HG03103 (cell line): ENCODE measurements at regions not wholly inside any gene's neighbourhood (a gene's known extent, or its start where the extent isn't known, plus 50 kb on each side); places are given as distances from the start of the nearest gene placed in this dataset.
"Not testable (repeated sequence)": the region's sequence is repeated elsewhere in the genome, so short reads cannot be mapped to it uniquely, and the experiment has no call there.

Experiments
- ATAC-seq: cut with Tn5 transposase; IDR thresholded peaks from one replicate; pipeline ENCODE4 v1.9.1; 2021; ENCODE audit warnings: low read depth; ENCODE audit not compliant: unreplicated experiment

DNA sequence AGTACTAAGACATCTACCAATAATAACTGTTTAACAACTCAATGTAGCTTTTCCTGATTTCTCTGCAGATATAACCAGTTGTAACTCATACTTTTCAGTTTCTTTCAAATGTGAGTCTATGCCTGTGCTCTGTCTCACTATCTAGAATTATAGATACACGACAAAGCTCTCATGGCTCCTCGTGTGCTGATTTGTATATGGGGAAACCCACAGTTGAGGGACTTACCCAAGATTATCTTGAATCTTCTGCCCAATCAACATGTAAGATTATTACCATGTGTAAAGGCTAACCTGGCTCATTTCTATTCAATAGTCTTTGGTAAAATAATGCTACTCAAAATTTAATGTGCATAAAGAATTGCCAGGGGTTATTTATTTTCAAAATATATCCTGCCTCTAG lies 554.4 kb downstream of the FBXO15 start:
- ATAC-seq, result no peak

- no peak for ATAC-seq
Observed at GRCh38 chr18:73590950-73591349, 556.7 kb downstream of the FBXO15 start.

DNA sequence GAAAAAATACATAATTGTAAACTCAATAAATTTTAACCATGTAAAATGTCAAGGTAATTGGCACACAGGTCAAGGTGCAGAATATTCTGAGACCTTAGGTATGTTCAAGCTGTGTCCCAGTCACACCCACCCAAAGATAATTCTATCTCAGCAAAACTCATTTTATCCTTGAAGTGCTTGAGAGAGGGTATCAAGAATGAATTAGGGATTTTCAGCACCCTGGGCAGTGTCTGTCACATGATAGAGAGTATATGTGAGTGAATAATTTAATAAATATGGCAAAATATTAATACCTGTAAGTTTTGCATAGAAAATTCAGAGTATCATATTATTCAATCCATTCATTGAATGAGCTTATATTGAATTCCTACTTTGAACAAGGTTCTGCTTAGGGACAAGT lies 567.9 kb downstream of the FBXO15 start:
- ATAC-seq, result no peak

- no peak for ATAC-seq
Observed at GRCh38 chr18:73577365-73577764, 570.3 kb downstream of the FBXO15 start.

GRCh38 chr18:73563901-73564472 lies 583.6 kb downstream of the FBXO15 start:
- no peak for ATAC-seq

- no peak for ATAC-seq
Observed at GRCh38 chr18:73563345-73563744, 584.3 kb downstream of the FBXO15 start.

DNA sequence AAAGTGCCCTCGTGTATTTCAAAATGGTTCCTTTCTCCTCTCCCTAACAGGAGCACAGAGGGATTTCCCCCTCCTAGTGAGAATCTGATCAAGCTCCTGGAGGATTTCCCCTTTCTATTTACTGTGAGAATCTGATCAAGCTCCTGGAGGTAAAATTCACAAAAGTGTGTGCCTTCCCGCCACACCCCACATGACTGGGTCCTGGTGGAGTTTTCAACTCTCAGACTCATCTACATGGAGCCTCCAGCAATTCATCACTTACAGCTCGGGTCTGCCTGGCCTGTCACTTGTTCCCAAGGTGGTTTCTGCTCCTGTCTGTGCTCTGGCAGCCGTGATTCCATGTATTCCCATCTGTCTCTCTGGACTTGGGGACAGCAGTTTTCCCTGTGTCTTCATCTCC lies 590.7 kb downstream of the FBXO15 start:
- no peak for ATAC-seq

DNA sequence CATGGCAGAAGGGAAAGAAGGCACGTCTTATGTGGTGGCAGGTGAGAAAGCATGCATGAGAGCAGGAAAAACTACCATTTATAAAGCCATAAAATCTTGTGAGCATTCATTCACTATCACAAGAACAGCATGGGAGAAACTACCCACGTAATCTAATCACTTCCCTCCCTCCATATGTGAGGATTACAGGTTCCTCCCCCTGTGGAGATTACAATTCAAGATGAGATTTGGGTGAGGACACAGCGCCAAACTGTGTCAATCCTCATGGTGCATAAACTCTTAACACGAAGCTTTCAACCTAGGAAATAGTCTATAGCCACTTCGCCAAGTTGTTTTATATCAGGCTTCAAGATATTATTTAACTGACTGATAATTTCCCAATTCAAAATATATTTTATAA lies 595.5 kb downstream of the FBXO15 start:
- ATAC-seq, result no peak

DNA sequence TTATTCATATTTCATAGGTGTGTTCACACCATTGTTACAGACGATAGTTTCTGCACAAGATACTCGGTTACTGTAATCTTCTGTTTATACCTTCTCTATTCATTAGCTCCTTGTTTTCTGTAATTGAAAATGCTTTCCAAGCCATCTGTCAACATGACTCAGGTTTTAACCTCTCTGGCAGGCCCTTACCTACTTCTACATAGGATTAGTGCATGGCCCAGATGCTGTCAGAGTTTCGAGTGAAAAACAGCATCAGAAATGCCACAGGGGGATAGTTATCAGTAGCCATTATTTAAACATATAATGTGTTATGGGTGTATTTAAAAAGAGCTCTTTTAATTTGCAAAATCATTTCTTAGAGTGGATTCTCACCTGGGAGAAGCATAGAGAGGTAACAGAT lies 596.4 kb downstream of the FBXO15 start:
- ATAC-seq, result no peak

DNA sequence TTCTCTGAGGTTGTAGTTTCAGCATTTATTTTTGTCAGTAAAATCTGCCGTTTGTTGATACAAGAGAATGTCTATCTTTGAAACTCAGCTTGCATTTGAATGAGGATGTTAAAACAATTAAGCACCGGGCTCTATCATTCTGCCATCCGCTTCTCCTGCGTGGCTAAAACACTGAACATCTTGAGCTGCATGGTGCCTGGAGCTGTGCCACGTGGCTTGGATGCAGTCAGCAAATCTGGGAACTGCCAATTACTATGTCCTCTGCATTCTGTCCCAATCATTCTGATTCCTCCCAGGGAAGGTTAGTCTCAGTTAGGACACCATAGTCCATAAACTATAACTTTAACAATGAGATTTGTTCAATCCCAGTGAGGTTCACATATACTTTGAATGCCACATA lies 598.4 kb downstream of the FBXO15 start:
- no peak for ATAC-seq

DNA sequence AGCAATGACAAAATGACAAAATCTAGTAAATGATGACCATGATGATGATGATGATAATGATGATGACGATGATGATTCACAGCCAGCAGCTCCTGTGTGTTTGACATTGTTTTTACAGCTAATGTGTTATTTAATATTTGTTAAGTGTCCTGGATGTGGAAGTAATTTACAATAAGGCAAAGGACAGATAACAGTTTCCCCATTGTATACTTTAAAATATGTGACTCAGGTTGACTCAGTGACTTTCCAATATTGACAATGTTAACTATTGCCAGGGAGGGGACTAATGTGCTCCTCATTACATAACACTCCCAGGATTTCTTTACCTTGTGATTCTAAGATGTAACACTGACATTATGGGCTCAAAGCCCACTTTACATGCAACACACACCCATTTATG lies 602.2 kb downstream of the FBXO15 start:
- ATAC-seq, result no peak

GRCh38 chr18:73544617-73545016 lies 603.0 kb downstream of the FBXO15 start:
- ATAC-seq, result no peak

DNA sequence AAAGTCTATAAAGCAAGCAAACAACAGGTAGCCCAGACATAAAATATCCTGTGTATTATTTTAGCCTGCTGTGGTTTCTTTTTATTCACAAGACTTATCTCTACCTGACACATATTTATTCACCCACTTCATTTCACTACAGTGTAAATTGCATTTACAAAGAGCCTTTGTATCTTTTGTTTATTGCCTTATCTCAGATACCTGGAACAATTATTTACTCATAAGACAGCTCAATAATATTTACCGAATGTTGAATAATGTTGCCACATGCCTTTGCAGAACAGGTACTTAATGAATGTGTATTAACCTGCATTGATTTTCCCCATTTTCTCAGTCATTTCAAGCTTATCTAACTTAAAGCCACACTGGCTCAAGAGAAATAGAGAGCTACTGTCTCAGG lies 603.6 kb downstream of the FBXO15 start:
- no peak for ATAC-seq

DNA sequence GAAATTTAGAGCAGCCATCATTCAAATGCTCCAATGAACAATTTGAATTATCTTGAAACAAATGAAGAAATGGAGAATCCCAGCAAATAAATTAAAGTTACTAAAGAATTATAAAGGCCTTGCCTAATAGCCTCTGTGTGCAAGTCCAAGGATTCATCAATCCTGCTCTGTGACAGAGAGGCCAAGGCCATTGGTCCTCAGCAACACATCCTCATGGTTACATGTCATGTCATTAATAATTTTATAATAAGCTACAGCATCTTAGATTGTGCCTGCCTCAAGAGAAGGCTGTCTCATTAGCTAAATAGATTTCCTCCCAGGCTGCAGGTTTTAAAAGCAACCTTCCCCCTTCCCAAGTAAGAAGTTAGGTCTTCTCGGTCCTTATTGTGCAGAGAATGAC lies 611.6 kb downstream of the FBXO15 start:
- ATAC-seq, result no peak

GRCh38 chr18:73535189-73535588 lies 612.4 kb downstream of the FBXO15 start:
- no peak for ATAC-seq

DNA sequence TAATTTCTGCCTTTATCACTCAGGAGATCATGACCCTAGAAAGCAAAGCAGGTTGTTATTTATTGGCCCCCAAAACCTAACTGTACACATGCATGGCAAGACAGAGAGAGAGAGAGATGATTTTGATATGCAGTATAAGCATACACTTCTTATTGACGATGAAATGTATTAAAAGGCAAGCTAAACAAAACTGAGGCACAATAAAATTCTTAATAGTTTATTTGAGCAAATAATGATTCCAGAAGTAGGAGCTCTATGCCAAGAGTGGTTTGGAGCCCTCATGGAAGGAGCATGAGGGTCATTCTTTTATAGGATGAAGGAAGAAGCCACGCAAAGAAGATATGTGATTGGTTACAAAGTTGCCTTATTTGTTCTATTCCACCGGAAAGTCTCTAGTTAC lies 616.0 kb downstream of the FBXO15 start:
- no peak for ATAC-seq

GRCh38 chr18:73528066-73528465 lies 619.6 kb downstream of the FBXO15 start:
- ATAC-seq, result no peak

GRCh38 chr18:73520229-73520628 lies 627.4 kb downstream of the FBXO15 start:
- no peak for ATAC-seq

- not testable (repeated sequence) for ATAC-seq
Observed at GRCh38 chr18:73516056-73516455, 631.6 kb downstream of the FBXO15 start.

GRCh38 chr18:73514449-73514848 lies 633.2 kb downstream of the FBXO15 start:
- no peak for ATAC-seq

DNA sequence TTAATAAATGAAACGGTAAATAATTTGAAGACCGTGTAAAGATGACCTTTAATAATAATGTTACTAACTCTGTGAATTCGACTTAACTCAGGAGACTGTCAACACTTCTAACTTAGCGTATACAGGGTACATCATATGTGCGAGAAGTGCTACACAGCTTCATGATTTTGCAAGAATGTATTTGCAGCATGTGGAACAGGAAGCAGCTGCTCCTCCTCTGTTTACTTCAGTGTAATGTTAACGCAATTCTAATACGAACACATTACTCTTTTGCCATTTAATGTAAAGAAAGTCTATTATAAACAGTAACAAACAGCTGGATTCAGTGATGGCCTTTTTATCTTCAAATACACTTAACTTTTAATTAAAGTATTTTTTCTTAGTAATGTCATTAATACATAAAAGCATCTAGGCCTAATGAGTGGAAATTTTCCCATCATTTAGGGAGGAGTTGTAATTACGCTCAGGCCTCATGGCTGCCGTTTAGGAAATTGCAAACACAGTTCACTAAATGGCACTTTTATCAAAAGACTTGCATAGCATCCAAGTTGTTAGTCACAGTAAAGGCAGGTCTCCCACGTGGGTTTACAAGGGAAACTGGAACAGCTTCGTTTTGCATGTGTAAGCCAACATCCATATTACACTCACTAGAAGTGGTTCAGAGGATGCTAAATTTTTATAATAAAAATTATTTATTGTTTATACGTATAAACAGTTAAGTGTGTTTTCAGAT lies 635.7 kb downstream of the FBXO15 start:
- no peak for ATAC-seq

- ATAC-seq, result no peak
Observed at GRCh38 chr18:73509460-73509859, 638.2 kb downstream of the FBXO15 start.

GRCh38 chr18:73503326-73503725 lies 635.5 kb upstream of the NETO1 start:
- no peak for ATAC-seq
